Panc1 (cell line): ENCODE measurements at regions not wholly inside any gene's neighbourhood (a gene's known extent, or its start where the extent isn't known, plus 50 kb on each side); places are given as distances from the start of the nearest gene placed in this dataset.

Experiments
- CTCF ChIP-seq: fragments of 450-650 bp; IDR thresholded peaks from 2 replicates; pipeline ENCODE4 v1.5.1; 2017; ENCODE audit warnings: mild to moderate bottlenecking
- POLR2AphosphoS5 ChIP-seq: IDR thresholded peaks from 2 replicates; pipeline ENCODE4 v1.6.1; 2012; ENCODE audit warnings: mild to moderate bottlenecking, low read depth, low read length, moderate library complexity
- SIN3A ChIP-seq: IDR thresholded peaks from 2 replicates; pipeline ENCODE4 v1.6.1; 2012; ENCODE audit warnings: low read depth, mild to moderate bottlenecking, low read length, moderate library complexity, borderline replicate concordance; ENCODE audit not compliant: insufficient read depth

DNA sequence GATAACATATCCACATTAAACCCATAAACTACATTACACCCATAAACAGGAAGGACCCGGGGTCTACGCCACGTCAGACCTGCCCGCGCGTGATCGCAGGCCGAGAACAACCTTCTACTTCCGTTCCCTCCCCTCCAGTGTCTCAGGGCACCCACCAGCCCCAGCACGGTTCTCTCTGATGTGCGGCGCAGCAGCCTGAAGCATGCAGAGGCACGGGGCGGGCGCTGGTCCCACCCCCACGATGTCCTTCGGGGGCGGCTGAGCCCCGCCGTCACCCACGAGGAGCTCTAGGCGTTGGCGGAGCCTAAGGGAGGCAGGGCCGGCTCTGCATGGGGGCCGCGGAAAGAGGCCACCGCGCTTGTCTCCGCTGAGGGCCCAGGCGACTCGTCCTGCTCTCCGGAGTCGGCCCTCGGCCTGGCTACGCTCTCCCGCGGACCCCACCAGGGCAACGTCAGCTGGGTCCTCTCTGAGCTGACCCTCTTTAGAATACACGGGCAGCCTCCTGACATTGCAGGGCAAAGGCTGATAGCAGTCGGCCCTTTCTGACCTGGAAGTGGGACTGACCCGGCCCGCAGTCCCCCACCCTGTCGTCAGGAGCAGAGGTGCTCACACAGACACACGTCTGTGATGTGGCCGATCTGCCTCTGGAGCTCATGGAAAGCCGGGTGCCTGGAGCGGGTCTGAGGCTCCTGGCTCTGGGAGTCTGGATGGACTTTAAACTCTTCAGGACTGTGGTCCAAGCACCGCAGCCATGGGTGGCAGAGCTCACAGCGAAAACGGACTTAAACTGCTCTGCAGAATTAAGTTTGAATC lies 65.6 kb upstream of the ADGRA1 start:
- TF ChIP-seq POLR2AphosphoS5 (no peak), CTCF (no peak), SIN3A (no peak)
